GM18507 (cell line): ENCODE measurements at regions not wholly inside any gene's neighbourhood (a gene's known extent, or its start where the extent isn't known, plus 50 kb on each side); places are given as distances from the start of the nearest gene placed in this dataset.

Source experiments
- DNase-seq: peaks from one replicate; pipeline ENCODE4 v3.0.0; 2011; ENCODE audit warnings: low read depth; ENCODE audit not compliant: insufficient read length; ENCODE audit errors: extremely low spot score
- FAIRE-seq: peaks from 2 replicates; lab custom pipeline; 2011; peaks lifted over from hg19 to GRCh38; lab: Jason Lieb, UNC

- FAIRE-seq: no peak
- DNase-seq: no peak
Observed at GRCh38 chr3:139794469-139795265, 116.9 kb upstream of the NMNAT3 start.

- FAIRE-seq (no peak), DNase-seq (no peak)
Observed at GRCh38 chr3:139793408-139793807, 115.6 kb upstream of the NMNAT3 start.

- DNase-seq: no peak
- no peak for FAIRE-seq
Observed at GRCh38 chr3:139780593-139780992, 102.8 kb upstream of the NMNAT3 start.

GRCh38 chr3:139778682-139779233, 101.0 kb upstream of the NMNAT3 start:
- DNase-seq (no peak), FAIRE-seq (no peak)

- FAIRE-seq (no peak), DNase-seq (no peak)
Observed at GRCh38 chr3:139774560-139775302, 97.0 kb upstream of the NMNAT3 start.

- no peak for FAIRE-seq
Observed at GRCh38 chr3:139772539-139773500, 95.0 kb upstream of the NMNAT3 start.

GRCh38 chr3:139771331-139771730, 93.6 kb upstream of the NMNAT3 start:
- DNase-seq (no peak), FAIRE-seq (no peak)

More at GRCh38 chr3:139772539-139773500, 95.0 kb upstream of the NMNAT3 start:
- no peak for DNase-seq

- FAIRE-seq: no peak
- no peak for DNase-seq
Observed at GRCh38 chr3:139770577-139770976, 92.8 kb upstream of the NMNAT3 start.

GRCh38 chr3:139769796-139770195, 92.0 kb upstream of the NMNAT3 start:
- FAIRE-seq (no peak), DNase-seq (no peak)

GRCh38 chr3:139764936-139765335, 87.2 kb upstream of the NMNAT3 start:
- FAIRE-seq (no peak), DNase-seq (no peak)

- no peak for DNase-seq
- FAIRE-seq: no peak
Observed at GRCh38 chr3:139764069-139764905, 86.5 kb upstream of the NMNAT3 start.

- DNase-seq: no peak
- no peak for FAIRE-seq
Observed at GRCh38 chr3:139762302-139762701, 84.5 kb upstream of the NMNAT3 start.

GRCh38 chr3:139759470-139759869, 81.7 kb upstream of the NMNAT3 start:
- FAIRE-seq: no peak
- DNase-seq: no peak

- DNase-seq: no peak
- no peak for FAIRE-seq
Observed at GRCh38 chr3:139758654-139759291, 81.0 kb upstream of the NMNAT3 start.

GRCh38 chr3:139757448-139758030, 79.8 kb upstream of the NMNAT3 start:
- DNase-seq (no peak), FAIRE-seq (no peak)

- FAIRE-seq: no peak
- no peak for DNase-seq
Observed at GRCh38 chr3:139756529-139757103, 78.8 kb upstream of the NMNAT3 start.

GRCh38 chr3:139755551-139755950, 77.8 kb upstream of the NMNAT3 start:
- DNase-seq (no peak), FAIRE-seq (no peak)

- peak; percentile 36 for FAIRE-seq
- no peak for DNase-seq
Observed at GRCh38 chr3:139751789-139752188, 74.0 kb upstream of the NMNAT3 start.
